B cell (primary cell): ENCODE measurements at regions not wholly inside any gene's neighbourhood (a gene's known extent, or its start where the extent isn't known, plus 50 kb on each side); places are given as distances from the start of the nearest gene placed in this dataset.

Experiments
- CTCF ChIP-seq: fragments of 200-600 bp; IDR thresholded peaks from one replicate; pipeline ENCODE4 v1.8.0; 2022; ENCODE audit warnings: antibody characterized with exemption, mild to moderate bottlenecking
- EZH2 ChIP-seq: IDR thresholded peaks from 2 replicates; pipeline ENCODE4 v1.6.1; 2012; ENCODE audit warnings: borderline replicate concordance, low read depth, mild to moderate bottlenecking, moderate library complexity, low read length; ENCODE audit not compliant: insufficient read depth, poor library complexity, severe bottlenecking

- TF ChIP-seq EZH2 (no peak), CTCF (no peak)
Observed at GRCh38 chr13:75123428-75123827, 358.5 kb downstream of the TBC1D4 start.
